ENCODE measurements at regions not wholly inside any gene's neighbourhood (a gene's known extent, or its start where the extent isn't known, plus 50 kb on each side); places are given as distances from the start of the nearest gene placed in this dataset.

DNA sequence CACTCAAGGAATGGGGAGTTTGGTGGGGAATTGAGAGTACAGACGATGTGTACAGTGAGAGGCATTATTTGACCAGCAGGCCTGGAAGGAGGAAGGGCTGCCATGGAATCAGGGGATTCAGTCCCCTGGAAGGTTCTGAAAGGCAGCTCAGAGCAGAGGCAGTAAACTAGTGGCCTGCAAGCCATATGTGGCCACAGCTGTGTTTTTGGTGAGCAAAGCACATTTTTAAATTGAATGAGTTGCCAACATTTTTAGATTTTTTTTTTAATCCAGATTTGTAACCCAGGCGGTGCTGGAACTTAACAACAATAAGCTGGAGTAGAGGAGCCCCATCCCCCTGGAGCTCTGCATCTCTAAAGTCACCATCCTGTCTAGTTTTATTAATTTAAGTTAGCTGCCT is 95.3 kb upstream of the IPO5 start:
- Histone ChIP-seq H3K4me3 (ENCODE audit: low read length in 2 of 2) (no peak overlapping the region), H3K27ac (ENCODE audit: low read length) (no peak overlapping the region), H3K36me3 (ENCODE audit: control insufficient read depth in 2 of 2, insufficient read depth in 2 of 2, low read length in 2 of 2) (no peaks in the 10 kb centered on the region), H3K9me3 (ENCODE audit: control insufficient read depth in 2 of 2, low read length in 2 of 2) (no peaks in the 10 kb centered on the region), H3K9ac (ENCODE audit: low read length in 2 of 2) (no peak overlapping the region), H3K27me3 (ENCODE audit: control insufficient read depth in 1 of 2, insufficient read depth in 2 of 2, low read length in 2 of 2) (no peaks in the 10 kb centered on the region), H3K4me1 (ENCODE audit: control insufficient read depth, insufficient read depth, low read length) (peaks cover 3% of the 10 kb centered on the region)

- no peak overlapping the region for H3K27ac ChIP-seq (ENCODE audit: low read length)
Measured at GRCh38 chr13:97866346-97866745, 87.1 kb upstream of the IPO5 start.

DNA sequence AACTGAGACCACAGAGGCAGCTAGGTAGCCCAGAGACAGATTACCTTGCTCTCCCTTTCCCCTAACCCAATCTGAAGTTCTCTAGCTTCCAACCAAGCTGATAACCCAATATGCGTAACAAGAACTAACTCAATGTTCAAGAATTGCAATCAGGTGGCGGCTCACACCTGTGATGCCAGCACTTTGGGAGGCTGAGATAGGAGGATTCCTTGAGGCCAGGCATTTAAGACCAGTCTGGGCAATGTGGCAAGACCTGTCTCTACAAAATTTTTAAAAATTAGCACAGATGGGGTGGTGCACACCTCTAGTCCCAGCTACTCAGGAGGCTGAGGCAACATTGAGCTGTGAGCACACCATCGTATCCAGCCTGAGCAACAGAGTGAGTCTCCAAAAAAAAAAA is 86.7 kb upstream of the IPO5 start:
- no peak overlapping the region for H3K27ac ChIP-seq (ENCODE audit: low read length)
- no peaks in the 10 kb centered on the region for H3K27me3 ChIP-seq (ENCODE audit: control insufficient read depth in 1 of 2, insufficient read depth in 2 of 2, low read length in 2 of 2)
- H3K9me3 ChIP-seq (ENCODE audit: control insufficient read depth in 2 of 2, low read length in 2 of 2): peaks cover 0 to 3% of the 10 kb centered on the region in 2 donors
- no peaks in the 10 kb centered on the region for H3K4me1 ChIP-seq (ENCODE audit: control insufficient read depth, insufficient read depth, low read length)
- no peaks in the 10 kb centered on the region for H3K36me3 ChIP-seq (ENCODE audit: control insufficient read depth in 2 of 2, insufficient read depth in 2 of 2, low read length in 2 of 2)
- no peak overlapping the region for H3K4me3 ChIP-seq (ENCODE audit: low read length in 2 of 2)
- no peak overlapping the region for H3K9ac ChIP-seq (ENCODE audit: low read length in 2 of 2)

More at GRCh38 chr13:97866346-97866745, 87.1 kb upstream of the IPO5 start:
- Histone ChIP-seq H3K9me3 (ENCODE audit: control insufficient read depth in 2 of 2, low read length in 2 of 2) (peaks cover 0 to 3% of the 10 kb centered on the region in 2 donors), H3K4me3 (ENCODE audit: low read length in 2 of 2) (no peak overlapping the region), H3K36me3 (ENCODE audit: control insufficient read depth in 2 of 2, insufficient read depth in 2 of 2, low read length in 2 of 2) (no peaks in the 10 kb centered on the region), H3K9ac (ENCODE audit: low read length in 2 of 2) (no peak overlapping the region), H3K27me3 (ENCODE audit: control insufficient read depth in 1 of 2, insufficient read depth in 2 of 2, low read length in 2 of 2) (no peaks in the 10 kb centered on the region), H3K4me1 (ENCODE audit: control insufficient read depth, insufficient read depth, low read length) (no peaks in the 10 kb centered on the region)

DNA sequence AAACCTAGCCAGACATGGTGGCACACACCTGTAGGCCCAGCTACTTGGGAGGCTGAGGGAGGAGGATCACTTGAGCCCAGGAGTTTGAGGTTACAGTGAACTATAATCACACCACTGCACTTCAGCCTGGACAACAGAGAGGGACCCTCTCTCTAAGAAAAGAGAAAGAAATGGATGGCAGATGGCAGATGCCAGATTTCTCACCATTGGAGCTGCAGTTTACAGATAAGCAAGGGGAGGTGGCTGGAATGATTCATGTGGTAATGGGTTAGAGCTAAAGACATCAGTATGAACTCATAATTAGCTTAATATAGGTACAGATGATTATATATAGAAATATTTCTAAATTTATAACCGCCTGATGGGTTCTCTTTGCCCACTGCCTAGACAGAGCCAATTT is 80.1 kb upstream of the IPO5 start:
- H3K9ac ChIP-seq (ENCODE audit: low read length in 2 of 2): no peak overlapping the region
- H3K4me1 ChIP-seq (ENCODE audit: control insufficient read depth, insufficient read depth, low read length): no peaks in the 10 kb centered on the region
- H3K27me3 ChIP-seq (ENCODE audit: control insufficient read depth in 1 of 2, insufficient read depth in 2 of 2, low read length in 2 of 2): no peaks in the 10 kb centered on the region
- no peaks in the 10 kb centered on the region for H3K9me3 ChIP-seq (ENCODE audit: control insufficient read depth in 2 of 2, low read length in 2 of 2)
- no peak overlapping the region for H3K4me3 ChIP-seq (ENCODE audit: low read length in 2 of 2)
- no peak overlapping the region for H3K27ac ChIP-seq (ENCODE audit: low read length)
- H3K36me3 ChIP-seq (ENCODE audit: control insufficient read depth in 2 of 2, insufficient read depth in 2 of 2, low read length in 2 of 2): no peaks in the 10 kb centered on the region

DNA sequence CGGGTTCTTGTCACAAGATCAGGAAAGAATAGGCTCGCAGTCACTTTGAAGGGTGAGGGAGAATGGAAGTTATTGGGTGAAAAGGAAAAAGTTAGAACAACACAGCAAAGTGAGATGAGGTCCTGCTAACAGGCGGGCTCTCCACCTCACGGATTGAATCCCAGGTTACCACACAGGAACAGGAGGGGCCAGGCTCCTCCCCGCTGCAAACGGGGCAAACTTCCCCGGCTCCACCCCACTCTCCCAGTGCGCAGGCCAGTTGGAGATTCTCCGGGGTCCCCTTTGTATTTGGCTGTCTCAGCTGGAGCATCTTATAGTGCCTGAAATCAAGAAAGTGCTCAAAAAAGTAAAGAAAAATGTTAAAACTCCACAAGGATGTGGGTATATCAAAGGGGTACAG is 78.3 kb upstream of the IPO5 start:
- H3K27me3 ChIP-seq (ENCODE audit: control insufficient read depth in 1 of 2, insufficient read depth in 2 of 2, low read length in 2 of 2): no peaks in the 10 kb centered on the region
- no peak overlapping the region for H3K9ac ChIP-seq (ENCODE audit: low read length in 2 of 2)
- H3K4me1 ChIP-seq (ENCODE audit: control insufficient read depth, insufficient read depth, low read length): peaks cover 2% of the 10 kb centered on the region
- H3K27ac ChIP-seq (ENCODE audit: low read length): no peak overlapping the region
- H3K9me3 ChIP-seq (ENCODE audit: control insufficient read depth in 2 of 2, low read length in 2 of 2): no peaks in the 10 kb centered on the region
- no peaks in the 10 kb centered on the region for H3K36me3 ChIP-seq (ENCODE audit: control insufficient read depth in 2 of 2, insufficient read depth in 2 of 2, low read length in 2 of 2)
- no peak overlapping the region for H3K4me3 ChIP-seq (ENCODE audit: low read length in 2 of 2)

DNA sequence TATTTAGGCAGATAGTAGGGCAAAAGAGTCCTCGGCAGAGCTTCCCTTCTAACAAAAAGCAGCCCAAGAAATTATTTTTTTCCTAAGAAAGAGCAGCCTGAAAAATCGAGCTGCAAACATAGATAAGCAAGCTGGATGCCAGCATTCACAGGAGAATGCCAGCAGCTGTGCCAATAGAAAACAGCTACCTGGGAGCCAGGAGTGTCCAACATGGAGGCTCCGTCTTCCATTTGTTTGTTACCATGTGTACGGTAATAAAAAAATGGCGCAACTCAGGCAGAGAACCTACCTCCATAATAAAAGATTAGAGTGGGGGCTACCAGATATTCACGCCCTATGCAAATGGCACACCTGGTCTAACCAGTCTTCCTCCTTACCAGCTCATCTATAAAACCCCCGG is 77.6 kb upstream of the IPO5 start:
- Histone ChIP-seq H3K4me3 (ENCODE audit: low read length in 2 of 2) (no peak overlapping the region), H3K27ac (ENCODE audit: low read length) (no peak overlapping the region), H3K9me3 (ENCODE audit: control insufficient read depth in 2 of 2, low read length in 2 of 2) (no peaks in the 10 kb centered on the region), H3K4me1 (ENCODE audit: control insufficient read depth, insufficient read depth, low read length) (peaks cover 2% of the 10 kb centered on the region), H3K36me3 (ENCODE audit: control insufficient read depth in 2 of 2, insufficient read depth in 2 of 2, low read length in 2 of 2) (no peaks in the 10 kb centered on the region), H3K27me3 (ENCODE audit: control insufficient read depth in 1 of 2, insufficient read depth in 2 of 2, low read length in 2 of 2) (no peaks in the 10 kb centered on the region), H3K9ac (ENCODE audit: low read length in 2 of 2) (no peak overlapping the region)

- Histone ChIP-seq H3K4me3 (ENCODE audit: low read length in 2 of 2) (no peak overlapping the region), H3K27me3 (ENCODE audit: control insufficient read depth in 1 of 2, insufficient read depth in 2 of 2, low read length in 2 of 2) (no peaks in the 10 kb centered on the region), H3K4me1 (ENCODE audit: control insufficient read depth, insufficient read depth, low read length) (peaks cover 2% of the 10 kb centered on the region), H3K9ac (ENCODE audit: low read length in 2 of 2) (no peak overlapping the region), H3K36me3 (ENCODE audit: control insufficient read depth in 2 of 2, insufficient read depth in 2 of 2, low read length in 2 of 2) (no peaks in the 10 kb centered on the region), H3K27ac (ENCODE audit: low read length) (no peak overlapping the region), H3K9me3 (ENCODE audit: control insufficient read depth in 2 of 2, low read length in 2 of 2) (no peaks in the 10 kb centered on the region)
Measured at GRCh38 chr13:97878431-97879375, 74.8 kb upstream of the IPO5 start.

DNA sequence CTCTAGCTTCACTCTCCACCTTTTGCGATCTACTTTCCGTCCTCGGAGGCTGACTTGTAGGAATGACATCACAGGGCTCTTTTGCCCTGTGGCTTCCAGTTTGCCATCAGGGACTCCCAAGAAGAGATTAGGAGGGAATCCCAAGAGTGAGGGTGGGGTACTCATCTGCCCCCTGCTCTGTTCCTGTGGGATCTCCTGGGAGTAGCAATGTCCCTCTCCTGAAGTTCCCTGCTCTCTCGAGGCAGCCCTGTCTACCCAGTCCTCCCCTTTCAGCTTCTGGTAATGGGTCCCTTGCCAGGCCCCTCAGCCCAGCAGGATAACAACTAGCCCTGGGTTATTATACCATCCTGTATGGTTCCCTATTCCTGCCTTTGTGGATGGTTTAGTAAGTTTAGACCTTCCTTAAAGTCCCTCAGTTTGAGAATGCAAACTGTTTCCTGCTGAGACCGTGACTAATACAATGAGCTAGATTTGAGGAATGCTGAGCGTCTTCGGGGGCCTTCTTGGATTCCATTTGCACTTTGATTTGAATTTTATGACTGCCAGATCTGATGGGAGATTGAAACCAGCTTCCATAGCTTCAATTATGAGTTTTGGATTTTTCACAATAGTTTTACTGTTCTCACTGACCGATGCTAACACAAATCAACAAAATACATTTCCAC is 73.7 kb upstream of the IPO5 start:
- no peaks in the 10 kb centered on the region for H3K36me3 ChIP-seq (ENCODE audit: control insufficient read depth in 2 of 2, insufficient read depth in 2 of 2, low read length in 2 of 2)
- no peak overlapping the region for H3K4me3 ChIP-seq (ENCODE audit: low read length in 2 of 2)
- no peak overlapping the region for H3K9ac ChIP-seq (ENCODE audit: low read length in 2 of 2)
- H3K27me3 ChIP-seq (ENCODE audit: control insufficient read depth in 1 of 2, insufficient read depth in 2 of 2, low read length in 2 of 2): no peaks in the 10 kb centered on the region
- no peak overlapping the region for H3K27ac ChIP-seq (ENCODE audit: low read length)
- H3K4me1 ChIP-seq (ENCODE audit: control insufficient read depth, insufficient read depth, low read length): peaks cover 2% of the 10 kb centered on the region
- no peaks in the 10 kb centered on the region for H3K9me3 ChIP-seq (ENCODE audit: control insufficient read depth in 2 of 2, low read length in 2 of 2)

DNA sequence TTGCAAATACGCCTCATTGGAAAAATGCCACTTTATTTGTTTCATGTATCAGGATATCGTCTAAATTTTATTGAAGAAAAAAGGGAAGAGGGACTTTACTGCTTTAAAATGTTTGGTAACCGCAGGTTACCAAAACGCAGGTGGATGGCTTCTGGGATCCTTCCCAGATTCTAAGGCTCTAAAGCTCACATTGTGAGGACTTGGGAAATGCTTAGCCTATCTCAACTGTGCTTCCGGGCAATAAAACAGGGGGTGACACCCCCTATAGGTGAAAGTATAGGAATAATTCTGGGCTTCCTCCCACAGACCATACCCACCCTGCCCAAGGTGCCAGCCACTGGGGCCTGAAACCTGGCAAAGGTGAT is 73.2 kb upstream of the IPO5 start:
- no peaks in the 10 kb centered on the region for H3K27me3 ChIP-seq (ENCODE audit: control insufficient read depth in 1 of 2, insufficient read depth in 2 of 2, low read length in 2 of 2)
- H3K9me3 ChIP-seq (ENCODE audit: control insufficient read depth in 2 of 2, low read length in 2 of 2): no peaks in the 10 kb centered on the region
- H3K36me3 ChIP-seq (ENCODE audit: control insufficient read depth in 2 of 2, insufficient read depth in 2 of 2, low read length in 2 of 2): no peaks in the 10 kb centered on the region
- peaks cover 2% of the 10 kb centered on the region for H3K4me1 ChIP-seq (ENCODE audit: control insufficient read depth, insufficient read depth, low read length)
- H3K9ac ChIP-seq (ENCODE audit: low read length in 2 of 2): no peak overlapping the region
- H3K27ac ChIP-seq (ENCODE audit: low read length): no peak overlapping the region
- H3K4me3 ChIP-seq (ENCODE audit: low read length in 2 of 2): no peak overlapping the region

DNA sequence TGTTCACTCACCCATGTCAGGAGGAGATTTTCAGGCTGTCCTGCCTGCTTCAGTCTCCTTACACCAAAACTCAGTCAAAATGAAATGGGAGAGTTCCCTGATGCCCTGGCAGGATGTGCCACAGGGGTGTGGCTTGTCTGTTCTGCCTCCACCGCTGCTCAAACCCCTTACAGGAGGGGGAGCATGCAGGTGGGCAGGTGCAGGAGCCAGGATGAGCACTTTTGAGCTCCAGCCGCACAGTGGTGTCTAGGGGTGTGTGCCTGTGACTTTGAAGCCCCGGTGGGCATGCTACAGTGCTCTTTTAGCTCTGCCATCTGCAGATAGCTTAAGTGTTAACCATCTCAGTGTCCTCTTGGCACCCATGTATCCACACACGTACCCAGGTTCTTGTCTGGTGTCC is 71.9 kb upstream of the IPO5 start:
- Histone ChIP-seq H3K9ac (ENCODE audit: low read length in 2 of 2) (no peak overlapping the region), H3K27me3 (ENCODE audit: control insufficient read depth in 1 of 2, insufficient read depth in 2 of 2, low read length in 2 of 2) (no peaks in the 10 kb centered on the region), H3K4me1 (ENCODE audit: control insufficient read depth, insufficient read depth, low read length) (peaks cover 2% of the 10 kb centered on the region), H3K36me3 (ENCODE audit: control insufficient read depth in 2 of 2, insufficient read depth in 2 of 2, low read length in 2 of 2) (no peaks in the 10 kb centered on the region), H3K9me3 (ENCODE audit: control insufficient read depth in 2 of 2, low read length in 2 of 2) (no peaks in the 10 kb centered on the region), H3K4me3 (ENCODE audit: low read length in 2 of 2) (no peak overlapping the region), H3K27ac (ENCODE audit: low read length) (no peak overlapping the region)

GRCh38 chr13:97883396-97883795 is 70.1 kb upstream of the IPO5 start:
- Histone ChIP-seq H3K27me3 (ENCODE audit: control insufficient read depth in 1 of 2, insufficient read depth in 2 of 2, low read length in 2 of 2) (no peaks in the 10 kb centered on the region), H3K27ac (ENCODE audit: low read length) (no peak overlapping the region), H3K4me1 (ENCODE audit: control insufficient read depth, insufficient read depth, low read length) (peaks cover 2% of the 10 kb centered on the region), H3K36me3 (ENCODE audit: control insufficient read depth in 2 of 2, insufficient read depth in 2 of 2, low read length in 2 of 2) (no peaks in the 10 kb centered on the region), H3K9me3 (ENCODE audit: control insufficient read depth in 2 of 2, low read length in 2 of 2) (no peaks in the 10 kb centered on the region), H3K9ac (ENCODE audit: low read length in 2 of 2) (no peak overlapping the region), H3K4me3 (ENCODE audit: low read length in 2 of 2) (no peak overlapping the region)
